ENCODE measurements at regions not wholly inside any gene's neighbourhood (a gene's known extent, or its start where the extent isn't known, plus 50 kb on each side); places are given as distances from the start of the nearest gene placed in this dataset.

GRCh38 chr13:58056426-58056825 lies 424.9 kb downstream of the PCDH17 start:
- TF ChIP-seq CTCF (IDR thresholded peaks at IDR 0.05) (no peak), POLR2A (IDR thresholded peaks at IDR 0.05) (no peak)

All from tibial nerve (tissue), 3 donors.